Stimulated activated CD4-positive, alpha-beta T cell treated with anti-CD3 and anti-CD28 coated beads, TNF-alpha, amount 100 ng/mL, for 4 hours (primary cell): ENCODE measurements at regions not wholly inside any gene's neighbourhood (a gene's known extent, or its start where the extent isn't known, plus 50 kb on each side); places are given as distances from the start of the nearest gene placed in this dataset.

Source experiments
- DNase-seq, 3 experiments: peaks; one replicate each; pipeline ENCODE4 v3.0.0-alpha.2; 2020; ENCODE audit warnings: low read depth in 3 of 3

GRCh38 chr14:101352567-101352966 is 208.7 kb upstream of the DIO3 start:
- no peak for DNase-seq

- DNase-seq, result no peak
Observed at GRCh38 chr14:101353422-101353821, 207.9 kb upstream of the DIO3 start.

GRCh38 chr14:101354726-101355125 is 206.6 kb upstream of the DIO3 start:
- DNase-seq, result no peak

GRCh38 chr14:101355284-101355683 is 206.0 kb upstream of the DIO3 start:
- no peak for DNase-seq

- no peak for DNase-seq
Observed at GRCh38 chr14:101357038-101357437, 204.3 kb upstream of the DIO3 start.

- DNase-seq, result no peak
Observed at GRCh38 chr14:101357559-101358319, 203.6 kb upstream of the DIO3 start.

- DNase-seq, result no peak
Observed at GRCh38 chr14:101358320-101359125, 202.8 kb upstream of the DIO3 start.

- DNase-seq, result no peak
Observed at GRCh38 chr14:101359221-101360053, 201.9 kb upstream of the DIO3 start.

- no peak for DNase-seq
Observed at GRCh38 chr14:101360054-101360911, 201.0 kb upstream of the DIO3 start.

- no peak for DNase-seq
Observed at GRCh38 chr14:101361044-101361443, 200.3 kb upstream of the DIO3 start.

GRCh38 chr14:101361451-101362433 is 199.6 kb upstream of the DIO3 start:
- DNase-seq, result no peak

GRCh38 chr14:101362529-101363260 is 198.6 kb upstream of the DIO3 start:
- no peak for DNase-seq

- DNase-seq, result no peak
Observed at GRCh38 chr14:101363261-101363555, 198.1 kb upstream of the DIO3 start.

- DNase-seq, result no peak
Observed at GRCh38 chr14:101363880-101364391, 197.4 kb upstream of the DIO3 start.

GRCh38 chr14:101364503-101365328 is 196.6 kb upstream of the DIO3 start:
- DNase-seq, result no peak

GRCh38 chr14:101365329-101366158 is 195.8 kb upstream of the DIO3 start:
- DNase-seq, result no peak

GRCh38 chr14:101367421-101368261 is 193.7 kb upstream of the DIO3 start:
- no peak for DNase-seq
